H1 (cell line): ENCODE measurements at regions not wholly inside any gene's neighbourhood (a gene's known extent, or its start where the extent isn't known, plus 50 kb on each side); places are given as distances from the start of the nearest gene placed in this dataset.

Source experiments
- CTCF ChIA-PET: fragments of 300-600 bp; sonication (Branson Sonifier 250); formaldehyde crosslinking; loops from one replicate; lab custom pipeline; 2021; ENCODE audit not compliant: partially characterized antibody; lab: Charles Lee
- POLR2A ChIA-PET: fragments of 300-600 bp; sonication (Branson Sonifier 250); formaldehyde crosslinking; loops from one replicate; lab custom pipeline; 2021; ENCODE audit warnings: inconsistent platforms; ENCODE audit not compliant: partially characterized antibody; lab: Charles Lee
- DNase-seq, 2 experiments: peaks; one replicate each; pipeline versions ENCODE4 v3.0.0 to v3.0.0-alpha.2; 2010 to 2022; ENCODE audit warnings: low spot score in 2 of 2, low read depth in 1 of 2, mixed read lengths in 1 of 2
- FAIRE-seq: peaks from 2 replicates; lab custom pipeline; 2011; peaks lifted over from hg19 to GRCh38; lab: Jason Lieb, UNC
- H2AFZ ChIP-seq: 2 replicates; pipeline ENCODE4 v1.8.1; 2012; ENCODE audit warnings: low read length, inconsistent platforms
- H2AK5ac ChIP-seq: 2 replicates; pipeline ENCODE4 v1.6.1; 2013; ENCODE audit warnings: low read depth, low read length
- H2BK120ac ChIP-seq: replicated peaks from 2 replicates; pipeline ENCODE3; 2013; ENCODE audit warnings: low read depth, low read length, inconsistent platforms
- H2BK12ac ChIP-seq: 2 replicates; pipeline ENCODE4 v1.6.1; 2013; ENCODE audit warnings: low read depth, low read length
- H2BK15ac ChIP-seq: 2 replicates; pipeline ENCODE4 v1.6.1; 2013; ENCODE audit warnings: low read length
- H2BK20ac ChIP-seq: 2 replicates; pipeline ENCODE4 v1.6.1; 2013; ENCODE audit warnings: low read length
- H2BK5ac ChIP-seq: 2 replicates; pipeline ENCODE4 v1.6.1; 2013; ENCODE audit warnings: low read depth, low read length
- H3K14ac ChIP-seq: 2 replicates; pipeline ENCODE4 v1.6.1; 2013; ENCODE audit warnings: inconsistent platforms; ENCODE audit not compliant: insufficient read length
- H3K18ac ChIP-seq: 2 replicates; pipeline ENCODE4 v1.6.1; 2013; ENCODE audit warnings: low read length; ENCODE audit errors: extremely low read depth
- H3K23ac ChIP-seq: 2 replicates; pipeline ENCODE4 v1.6.1; 2013; ENCODE audit warnings: inconsistent platforms; ENCODE audit not compliant: insufficient read length
- H3K23me2 ChIP-seq: 2 replicates; pipeline ENCODE4 v1.6.1; 2013; ENCODE audit warnings: low read depth, low read length
- H3K27ac ChIP-seq: 2 replicates; pipeline ENCODE4 v1.6.1; 2011; ENCODE audit warnings: low read depth, low read length, inconsistent platforms
- H3K27me3 ChIP-seq, 4 experiments: replicated peaks in 1 of 4; 1 replicate in 1 of 4; 2 replicates in 3 of 4; pipeline versions ENCODE4 v1.6.1 to v1.8.1; 2011 to 2013; ENCODE audit warnings: low read length in 3 of 4, mild to moderate bottlenecking in 3 of 4, inconsistent platforms in 2 of 4, mixed read lengths in 2 of 4, moderate library complexity in 1 of 4; ENCODE audit not compliant: control insufficient read depth in 3 of 4, insufficient read depth in 3 of 4; ENCODE audit errors: extremely low read depth in 1 of 4
- H3K36me3 ChIP-seq, 4 experiments: 2 replicates each; pipeline versions ENCODE4 v1.6.1 to v1.8.1; 2011 to 2013; ENCODE audit warnings: mild to moderate bottlenecking in 4 of 4, low read length in 3 of 4, moderate library complexity in 2 of 4, control low read depth in 1 of 4, inconsistent platforms in 1 of 4; ENCODE audit not compliant: insufficient read depth in 4 of 4, control insufficient read depth in 2 of 4
- H3K4ac ChIP-seq: replicated peaks from 2 replicates; pipeline ENCODE3; 2013; ENCODE audit warnings: low read length, low read depth, mixed read lengths, inconsistent platforms; ENCODE audit not compliant: insufficient read length
- H3K4me1 ChIP-seq, 4 experiments: replicated peaks in 1 of 4; 1 replicate in 1 of 4; 2 replicates in 3 of 4; pipeline versions ENCODE4 v1.6.1 to v1.8.1; 2011 to 2013; ENCODE audit warnings: low read length in 3 of 4, inconsistent platforms in 2 of 4, mixed read lengths in 1 of 4; ENCODE audit not compliant: insufficient read depth in 4 of 4, control insufficient read depth in 3 of 4
- H3K4me2 ChIP-seq, 2 experiments: 2 replicates each; pipeline versions ENCODE4 v1.6.1 to v1.8.1; 2011 to 2013; ENCODE audit warnings: low read depth in 2 of 2, low read length in 2 of 2, control low read depth in 1 of 2, inconsistent platforms in 1 of 2, mild to moderate bottlenecking in 1 of 2; ENCODE audit not compliant: insufficient read depth in 1 of 2
- H3K4me3 ChIP-seq, 4 experiments: fragments of 200-600, 300-600 bp in 1 of 4; sonication (generic), shearing (Covaris generic), sonication (Bioruptor Twin) in 1 of 4; 2 replicates each; pipeline versions ENCODE4 v1.5.1 to v1.8.1; 2011 to 2016; ENCODE audit warnings: low read length in 4 of 4, low read depth in 3 of 4, control low read depth in 2 of 4, inconsistent platforms in 2 of 4, mild to moderate bottlenecking in 2 of 4, mixed read lengths in 1 of 4, moderate library complexity in 1 of 4; ENCODE audit not compliant: insufficient read depth in 2 of 4; ENCODE audit errors: extremely low read depth in 1 of 4
- H3K56ac ChIP-seq: replicated peaks from 2 replicates; pipeline ENCODE3; 2013; ENCODE audit warnings: low read depth, mild to moderate bottlenecking, mixed read lengths, low read length, inconsistent platforms; ENCODE audit not compliant: insufficient read length
- H3K79me1 ChIP-seq: 2 replicates; pipeline ENCODE4 v1.6.1; 2013; ENCODE audit warnings: low read depth, low read length, control low read depth
- H3K79me2 ChIP-seq, 2 experiments: 2 replicates each; pipeline versions ENCODE4 v1.6.1 to v1.8.1; 2012 to 2013; ENCODE audit warnings: low read length in 2 of 2, mild to moderate bottlenecking in 2 of 2, inconsistent platforms in 1 of 2; ENCODE audit not compliant: insufficient read depth in 2 of 2, control insufficient read depth in 1 of 2
- H3K9ac ChIP-seq, 4 experiments: replicated peaks in 1 of 4; 1 replicate in 1 of 4; 2 replicates in 3 of 4; pipeline versions ENCODE4 v1.6.1 to v1.8.1; 2011 to 2013; ENCODE audit warnings: low read depth in 3 of 4, low read length in 3 of 4, control low read depth in 2 of 4, mild to moderate bottlenecking in 2 of 4, moderate library complexity in 2 of 4, inconsistent platforms in 1 of 4; ENCODE audit errors: extremely low read depth in 1 of 4
- H3K9me3 ChIP-seq, 2 experiments: 2 replicates each; pipeline versions ENCODE4 v1.6.1 to v1.8.1; 2012 to 2013; ENCODE audit warnings: mild to moderate bottlenecking in 2 of 2, moderate library complexity in 2 of 2, control low read depth in 1 of 2, inconsistent platforms in 1 of 2, low read depth in 1 of 2, low read length in 1 of 2, mixed read lengths in 1 of 2; ENCODE audit not compliant: insufficient read depth in 2 of 2
- H4K20me1 ChIP-seq, 2 experiments: replicated peaks in 1 of 2; 2 replicates each; pipeline versions ENCODE3 to v1.8.1; 2011 to 2013; ENCODE audit warnings: inconsistent platforms in 2 of 2, low read length in 2 of 2, mild to moderate bottlenecking in 1 of 2; ENCODE audit not compliant: insufficient read depth in 2 of 2, control insufficient read depth in 1 of 2
- H4K5ac ChIP-seq: 2 replicates; pipeline ENCODE4 v1.6.1; 2013; ENCODE audit warnings: low read length, low read depth, mixed read lengths, inconsistent platforms; ENCODE audit not compliant: insufficient read length
- H4K8ac ChIP-seq: 2 replicates; pipeline ENCODE4 v1.8.0; 2013; ENCODE audit warnings: mild to moderate bottlenecking, moderate library complexity, low read length, inconsistent platforms; ENCODE audit not compliant: insufficient read depth; ENCODE audit errors: extremely low read depth
- H4K91ac ChIP-seq: replicated peaks from 2 replicates; pipeline ENCODE3; 2013; ENCODE audit warnings: low read length, mixed read lengths, inconsistent platforms; ENCODE audit not compliant: insufficient read length
- CBX5 ChIP-seq: fragments of 300-800, 300-1000 bp; sonication (generic); IDR thresholded peaks from 2 replicates; pipeline ENCODE4 v1.7.1; 2016; ENCODE audit warnings: antibody characterized with exemption, low read length, low read depth
- HDAC6 ChIP-seq: IDR thresholded peaks from one replicate; pipeline ENCODE4 v1.7.1; 2012; ENCODE audit warnings: low read depth, mild to moderate bottlenecking, inconsistent platforms, low read length, moderate library complexity
- POU5F1 ChIP-seq: IDR thresholded peaks from 2 replicates; pipeline ENCODE4 v1.6.1; 2011; ENCODE audit warnings: low read depth, mild to moderate bottlenecking, low read length, moderate library complexity
- TBP ChIP-seq: IDR thresholded peaks from 2 replicates; pipeline ENCODE4 v1.6.1; 2011; ENCODE audit warnings: low read depth, low read length, improper control_type of control experiment
- YY1 ChIP-seq: IDR thresholded peaks from 2 replicates; pipeline ENCODE4 v1.6.1; 2011; ENCODE audit warnings: low read depth, mild to moderate bottlenecking, low read length
- WGBS, 2 experiments: shearing (Covaris generic) in 1 of 2; methylation state at CpG; one replicate each; pipeline versions ENCODE4 v1.1.6 to v1.1.7; 2013 to 2015; ENCODE audit warnings: low lambda C conversion rate in 2 of 2, mixed read lengths in 2 of 2, inconsistent platforms in 1 of 2, low coverage in 1 of 2, missing lambda C conversion rate in 1 of 2; ENCODE audit not compliant: insufficient replicate concordance in 2 of 2, insufficient coverage in 1 of 2, insufficient read length in 1 of 2; ENCODE audit errors: extremely low coverage in 1 of 2, missing lambda C conversion rate in 1 of 2; 5-methylcytosine and 5-hydroxymethylcytosine counted together

DNA sequence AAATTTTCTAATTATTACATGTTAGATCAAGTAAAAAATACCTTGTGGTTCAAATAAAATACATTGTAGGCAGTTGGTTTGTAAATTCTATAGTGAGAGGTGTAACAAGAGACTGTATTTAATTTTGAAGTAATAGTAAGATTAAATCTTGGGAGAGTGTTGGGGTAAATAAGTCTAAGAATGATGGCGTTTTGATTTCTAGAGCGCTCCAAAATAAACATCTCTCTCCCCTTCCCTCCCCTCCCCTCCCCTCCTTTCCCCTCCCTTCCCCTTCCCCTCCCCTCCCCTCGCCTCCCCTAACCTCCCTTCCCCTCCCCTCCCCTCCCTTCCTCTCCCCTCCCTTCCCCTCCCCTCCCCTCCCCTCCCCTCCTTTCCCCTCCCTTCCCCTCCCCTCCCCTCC, 200.6 kb upstream of the EEF2KMT start:
- WGBS, 2 experiments, result 50% methylated on average over 2 of the region's 3 CpGs; no CpG with 5 or more reads in 1 of the 2 experiments
- no peak overlapping the region for H2BK20ac ChIP-seq

More for the DNA sequence above, 200.6 kb upstream of the EEF2KMT start:
- Histone ChIP-seq H3K79me1 (no peaks in the 10 kb centered on the region), H3K56ac (no peak overlapping the region), H3K4me2 (no peak overlapping the region), H4K20me1 (no peaks in the 10 kb centered on the region), H3K23me2 (no peaks in the 10 kb centered on the region), H2BK5ac (no peak overlapping the region), H4K5ac (no peak overlapping the region), H3K27ac (no peak overlapping the region), H4K8ac (no peak overlapping the region), H2BK15ac (no peak overlapping the region), H4K91ac (no peak overlapping the region), H2BK120ac (no peak overlapping the region), H3K18ac (no peak overlapping the region), H3K14ac (no peak overlapping the region), H3K9ac (no peak overlapping the region), H3K79me2 (no peaks in the 10 kb centered on the region), H2BK12ac (no peak overlapping the region), H3K23ac (no peak overlapping the region), H3K4ac (no peak overlapping the region), H3K9me3 (peaks cover 0 to 8% of the 10 kb centered on the region in 2 experiments; a peak in 1 of 4 replicates), H3K36me3 (no peaks in the 10 kb centered on the region), H3K27me3 (no peaks in the 10 kb centered on the region), H3K4me1 (peaks cover 0 to 5% (median 2%) of the 10 kb centered on the region in 4 experiments; a peak in 3 of 7 replicates), H2AK5ac (no peak overlapping the region), H2AFZ (no peak overlapping the region), H3K4me3 (no peak overlapping the region)
- ChIA-PET POLR2A (no interaction called here), CTCF (no interaction called here)
- no peak for TF ChIP-seq CBX5
- no peak for TF ChIP-seq HDAC6
- TF ChIP-seq POU5F1, result no peak
- TF ChIP-seq TBP, result no peak
- TF ChIP-seq YY1, result no peak
- FAIRE-seq (no peak), DNase-seq (no peak)
